ENCODE measurements at regions not wholly inside any gene's neighbourhood (a gene's known extent, or its start where the extent isn't known, plus 50 kb on each side); places are given as distances from the start of the nearest gene placed in this dataset.

GRCh38 chr6:167696296-167696695 lies 130.4 kb upstream of the AFDN start:
- TF ChIP-seq, protein P1, sequence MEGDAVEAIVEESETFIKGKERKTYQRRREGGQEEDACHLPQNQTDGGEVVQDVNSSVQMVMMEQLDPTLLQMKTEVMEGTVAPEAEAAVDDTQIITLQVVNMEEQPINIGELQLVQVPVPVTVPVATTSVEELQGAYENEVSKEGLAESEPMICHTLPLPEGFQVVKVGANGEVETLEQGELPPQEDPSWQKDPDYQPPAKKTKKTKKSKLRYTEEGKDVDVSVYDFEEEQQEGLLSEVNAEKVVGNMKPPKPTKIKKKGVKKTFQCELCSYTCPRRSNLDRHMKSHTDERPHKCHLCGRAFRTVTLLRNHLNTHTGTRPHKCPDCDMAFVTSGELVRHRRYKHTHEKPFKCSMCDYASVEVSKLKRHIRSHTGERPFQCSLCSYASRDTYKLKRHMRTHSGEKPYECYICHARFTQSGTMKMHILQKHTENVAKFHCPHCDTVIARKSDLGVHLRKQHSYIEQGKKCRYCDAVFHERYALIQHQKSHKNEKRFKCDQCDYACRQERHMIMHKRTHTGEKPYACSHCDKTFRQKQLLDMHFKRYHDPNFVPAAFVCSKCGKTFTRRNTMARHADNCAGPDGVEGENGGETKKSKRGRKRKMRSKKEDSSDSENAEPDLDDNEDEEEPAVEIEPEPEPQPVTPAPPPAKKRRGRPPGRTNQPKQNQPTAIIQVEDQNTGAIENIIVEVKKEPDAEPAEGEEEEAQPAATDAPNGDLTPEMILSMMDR (IDR thresholded peaks at IDR 0.05; ENCODE audit: extremely low read depth, insufficient read depth, missing control alignments) = no peak
- in situ Hi-C loops (cut with MboI; ENCODE audit: low pct_unique_long_range_greater_than_20kb, low sequenced_read_pairs, unreplicated experiment) = no loop called here
- DNase-seq (ENCODE audit: low spot score) = no peak

DNA sequence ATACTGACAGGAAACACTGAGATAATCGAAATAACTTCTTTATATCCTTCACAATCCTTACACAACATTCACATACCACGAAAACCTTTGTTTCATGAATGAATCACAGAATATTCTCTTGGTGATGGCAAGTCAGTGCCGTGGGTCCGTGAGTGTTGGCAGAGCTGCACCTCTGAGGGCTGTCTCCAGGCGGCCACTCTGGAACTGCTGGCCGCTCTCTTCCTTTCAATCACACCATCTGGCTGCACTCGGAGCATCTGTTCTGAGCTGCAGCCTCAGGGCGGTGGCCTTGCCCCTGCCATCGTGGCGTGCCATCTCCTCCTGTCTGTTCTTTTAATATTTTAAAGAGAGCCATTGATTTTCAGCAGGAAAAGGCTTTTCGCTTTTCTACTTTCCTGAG lies 129.4 kb upstream of the AFDN start:
- DNase-seq (ENCODE audit: low spot score) = no peak
- TF ChIP-seq, protein P1 (IDR thresholded peaks at IDR 0.05; ENCODE audit: extremely low read depth, insufficient read depth, missing control alignments) = no peak
- in situ Hi-C loops (cut with MboI; ENCODE audit: low pct_unique_long_range_greater_than_20kb, low sequenced_read_pairs, unreplicated experiment) = no loop called here

DNA sequence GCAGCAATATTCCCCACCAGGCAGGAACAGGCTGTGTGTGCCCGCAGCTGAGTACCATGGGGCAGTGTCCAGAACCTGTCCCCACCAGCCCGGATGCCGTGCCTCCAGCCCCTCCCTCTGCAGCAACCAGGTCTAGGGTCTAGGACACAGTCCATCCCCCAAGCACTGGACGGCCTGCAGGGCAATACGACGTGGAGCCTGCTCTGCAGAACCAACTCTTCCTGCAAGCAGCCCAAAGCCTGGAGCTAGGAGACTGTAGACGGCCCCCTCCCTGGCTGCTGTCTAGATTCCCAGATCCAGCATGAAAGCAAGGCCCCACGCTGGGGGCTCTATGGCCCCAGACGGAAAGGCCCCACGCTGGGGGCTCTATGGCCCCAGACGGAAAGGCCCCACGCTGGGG lies 128.2 kb upstream of the AFDN start:
- in situ Hi-C loops (cut with MboI; ENCODE audit: low pct_unique_long_range_greater_than_20kb, low sequenced_read_pairs, unreplicated experiment) = no loop called here
- TF ChIP-seq, protein P1 (IDR thresholded peaks at IDR 0.05; ENCODE audit: extremely low read depth, insufficient read depth, missing control alignments) = no peak
- no peak for DNase-seq (ENCODE audit: low spot score)

- in situ Hi-C loops (cut with MboI; ENCODE audit: low pct_unique_long_range_greater_than_20kb, low sequenced_read_pairs, unreplicated experiment) = no loop called here
- TF ChIP-seq, protein P1 (IDR thresholded peaks at IDR 0.05; ENCODE audit: extremely low read depth, insufficient read depth, missing control alignments) = no peak
- no peak for DNase-seq (ENCODE audit: low spot score)
Observed at GRCh38 chr6:167699141-167699931, 127.4 kb upstream of the AFDN start.

GRCh38 chr6:167700199-167700598 lies 126.5 kb upstream of the AFDN start:
- TF ChIP-seq, protein P1 (IDR thresholded peaks at IDR 0.05; ENCODE audit: extremely low read depth, insufficient read depth, missing control alignments) = no peak

DNA sequence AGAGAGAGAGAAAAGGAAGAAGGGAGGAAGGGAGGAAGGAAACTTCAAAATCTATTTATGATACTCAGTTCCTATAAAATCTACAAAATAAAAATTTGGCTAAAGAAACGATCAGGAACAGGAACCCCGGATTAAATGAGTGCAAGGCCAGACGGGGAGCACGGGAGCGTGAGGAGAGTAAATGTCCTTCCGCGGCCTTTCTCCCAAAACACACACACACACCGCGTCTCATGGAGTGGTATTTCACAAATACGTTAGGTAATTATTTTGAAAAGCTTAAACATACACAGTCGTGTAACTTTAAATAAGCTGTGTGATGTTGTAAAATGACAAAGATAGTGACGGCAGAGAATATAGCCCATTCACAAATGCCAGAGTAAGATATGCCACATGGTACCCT lies 125.7 kb upstream of the AFDN start:
- TF ChIP-seq, protein P1 (IDR thresholded peaks at IDR 0.05; ENCODE audit: extremely low read depth, insufficient read depth, missing control alignments) = no peak
- in situ Hi-C loops (cut with MboI; ENCODE audit: low pct_unique_long_range_greater_than_20kb, low sequenced_read_pairs, unreplicated experiment) = no loop called here
- DNase-seq (ENCODE audit: low spot score) = no peak

More at GRCh38 chr6:167700199-167700598, 126.5 kb upstream of the AFDN start:
- no peak for DNase-seq (ENCODE audit: low spot score)
- in situ Hi-C loops (cut with MboI; ENCODE audit: low pct_unique_long_range_greater_than_20kb, low sequenced_read_pairs, unreplicated experiment) = no loop called here
